Ascending aorta (tissue), 2 donors: ENCODE measurements at regions not wholly inside any gene's neighbourhood (a gene's known extent, or its start where the extent isn't known, plus 50 kb on each side); places are given as distances from the start of the nearest gene placed in this dataset.
A peak's percentile ranks its signal among the peaks of the same experiment; 100 is the strongest.

Source experiments
- DNase-seq, 2 donors: peaks; one replicate each; pipeline ENCODE4 v3.0.0-alpha.2; 2019; ENCODE audit warnings: low spot score in 2 of 2
- H3K27ac ChIP-seq, 2 donors: fragments of 200-600 bp; sonication (generic); one replicate each; pipeline ENCODE4 v1.5.1; 2016 to 2017; ENCODE audit warnings: mild to moderate bottlenecking in 1 of 2
- H3K27me3 ChIP-seq: fragments of 200-600 bp; sonication (generic); one replicate; pipeline ENCODE4 v1.5.1; 2017
- H3K36me3 ChIP-seq, 2 donors: fragments of 200-600 bp; sonication (generic); one replicate each; pipeline ENCODE4 v1.5.1; 2016
- H3K4me1 ChIP-seq, 2 donors: fragments of 200-600 bp; sonication (generic); one replicate each; pipeline ENCODE4 v1.5.1; 2016 to 2017; ENCODE audit warnings: mild to moderate bottlenecking in 1 of 2
- H3K4me3 ChIP-seq, 2 donors: fragments of 200-600 bp; sonication (generic); one replicate each; pipeline ENCODE4 v1.5.1; 2016 to 2017; ENCODE audit warnings: mild to moderate bottlenecking in 1 of 2
- H3K9me3 ChIP-seq, 2 donors: fragments of 200-600 bp; sonication (generic); one replicate each; pipeline ENCODE4 v1.5.1; 2016
- intact Hi-C: fragments of 100-400 bp; cut with DNase I; formaldehyde crosslinking; loops from one replicate; pipeline ENCODE4 v1.15.1; 2023
- TF ChIP-seq, protein P1 (sequence below), 3 experiments: fragments of 200-600 bp in 2 of 3; fragments of 450-650 bp in 1 of 3; sonication (generic) in 2 of 3; IDR thresholded peaks; one replicate each; pipeline ENCODE4 v1.5.1; 2016 to 2019; ENCODE audit warnings: antibody characterized with exemption in 3 of 3, mild to moderate bottlenecking in 1 of 3, moderate library complexity in 1 of 3

GRCh38 chr20:10920396-10920795 lies 246.6 kb upstream of the JAG1 start:
- intact Hi-C loops = loop anchor here (5.0 kb wide), 3 partner anchors 62 to 347 kb away; partner anchors contain the start of gene JAG1
- Histone ChIP-seq H3K27me3 (no peaks in the 10 kb centered on the region), H3K4me3 (no peak overlapping the region), H3K9me3 (no peaks in the 10 kb centered on the region), H3K36me3 (no peaks in the 10 kb centered on the region), H3K4me1 (peaks cover 0 to 19% of the 10 kb centered on the region in 2 donors), H3K27ac (peak overlapping the region; percentile 68 to 80)
- TF ChIP-seq, protein P1, sequence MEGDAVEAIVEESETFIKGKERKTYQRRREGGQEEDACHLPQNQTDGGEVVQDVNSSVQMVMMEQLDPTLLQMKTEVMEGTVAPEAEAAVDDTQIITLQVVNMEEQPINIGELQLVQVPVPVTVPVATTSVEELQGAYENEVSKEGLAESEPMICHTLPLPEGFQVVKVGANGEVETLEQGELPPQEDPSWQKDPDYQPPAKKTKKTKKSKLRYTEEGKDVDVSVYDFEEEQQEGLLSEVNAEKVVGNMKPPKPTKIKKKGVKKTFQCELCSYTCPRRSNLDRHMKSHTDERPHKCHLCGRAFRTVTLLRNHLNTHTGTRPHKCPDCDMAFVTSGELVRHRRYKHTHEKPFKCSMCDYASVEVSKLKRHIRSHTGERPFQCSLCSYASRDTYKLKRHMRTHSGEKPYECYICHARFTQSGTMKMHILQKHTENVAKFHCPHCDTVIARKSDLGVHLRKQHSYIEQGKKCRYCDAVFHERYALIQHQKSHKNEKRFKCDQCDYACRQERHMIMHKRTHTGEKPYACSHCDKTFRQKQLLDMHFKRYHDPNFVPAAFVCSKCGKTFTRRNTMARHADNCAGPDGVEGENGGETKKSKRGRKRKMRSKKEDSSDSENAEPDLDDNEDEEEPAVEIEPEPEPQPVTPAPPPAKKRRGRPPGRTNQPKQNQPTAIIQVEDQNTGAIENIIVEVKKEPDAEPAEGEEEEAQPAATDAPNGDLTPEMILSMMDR (IDR thresholded peaks at IDR 0.05) = no peak
- DNase-seq = no peak

DNA sequence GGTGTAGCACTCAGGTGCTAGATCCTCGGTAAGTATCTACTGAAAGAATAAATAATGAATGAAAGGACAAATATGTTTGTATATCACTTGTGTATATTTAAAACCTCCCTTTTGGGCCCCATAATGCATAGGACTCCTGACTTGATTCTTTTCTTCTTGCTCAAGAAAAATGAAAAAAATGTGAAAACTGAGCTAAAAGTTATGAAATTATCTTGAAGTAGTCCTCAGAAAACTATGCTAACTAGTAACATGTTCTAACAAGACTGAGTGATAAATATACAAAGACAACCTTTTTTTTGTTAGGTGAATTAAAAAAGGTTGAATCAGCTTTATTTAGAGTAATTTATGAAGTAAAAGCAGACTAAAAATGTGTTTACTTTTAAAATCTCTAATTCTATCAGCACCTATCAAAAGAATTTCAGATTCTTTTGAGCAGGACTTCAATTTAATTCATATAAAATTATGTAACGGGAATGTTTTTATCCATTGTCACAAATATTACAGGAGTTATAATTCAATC lies 247.8 kb upstream of the JAG1 start:
- H3K9me3 ChIP-seq = no peaks in the 10 kb centered on the region
- intact Hi-C loops = loop anchor here (5.0 kb wide), 3 partner anchors 61 to 346 kb away; partner anchors contain the start of gene JAG1
- no peaks in the 10 kb centered on the region for H3K27me3 ChIP-seq
- H3K4me3 ChIP-seq = no peak overlapping the region
- TF ChIP-seq, protein P1 (IDR thresholded peaks at IDR 0.05) = no peak
- no peaks in the 10 kb centered on the region for H3K36me3 ChIP-seq
- peaks cover 0 to 18% of the 10 kb centered on the region in 2 donors for H3K4me1 ChIP-seq
- DNase-seq = no peak
- H3K27ac ChIP-seq = no peak overlapping the region

DNA sequence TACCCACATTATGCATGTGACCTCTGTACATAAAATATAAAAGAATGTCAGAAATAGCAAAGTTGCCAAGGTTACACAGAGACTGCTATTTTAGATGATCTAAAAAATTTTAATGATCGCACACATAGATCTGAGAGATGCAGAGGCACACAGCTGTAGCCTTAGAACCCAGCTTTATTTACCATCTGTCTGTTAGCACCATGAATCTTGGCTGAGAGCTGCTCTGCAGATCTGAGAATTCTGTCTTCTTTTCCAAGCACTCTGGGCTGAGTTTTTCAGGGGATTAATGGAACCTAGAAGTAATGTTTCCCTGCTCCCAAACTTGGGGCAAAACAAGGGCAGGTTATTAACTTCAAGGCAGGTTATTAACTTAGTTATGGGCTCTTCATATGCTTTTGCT lies 248.7 kb upstream of the JAG1 start:
- Histone ChIP-seq H3K36me3 (no peaks in the 10 kb centered on the region), H3K9me3 (no peaks in the 10 kb centered on the region), H3K27me3 (no peaks in the 10 kb centered on the region), H3K27ac (peak overlapping the region in 1 of 2 donors; percentile 31), H3K4me1 (peaks cover 0 to 16% of the 10 kb centered on the region in 2 donors), H3K4me3 (no peak overlapping the region)
- DNase-seq = no peak
- TF ChIP-seq, protein P1 (IDR thresholded peaks at IDR 0.05) = no peak
- intact Hi-C loops = loop anchor here (5.0 kb wide), 3 partner anchors 60 to 345 kb away; partner anchors contain the start of gene JAG1

DNA sequence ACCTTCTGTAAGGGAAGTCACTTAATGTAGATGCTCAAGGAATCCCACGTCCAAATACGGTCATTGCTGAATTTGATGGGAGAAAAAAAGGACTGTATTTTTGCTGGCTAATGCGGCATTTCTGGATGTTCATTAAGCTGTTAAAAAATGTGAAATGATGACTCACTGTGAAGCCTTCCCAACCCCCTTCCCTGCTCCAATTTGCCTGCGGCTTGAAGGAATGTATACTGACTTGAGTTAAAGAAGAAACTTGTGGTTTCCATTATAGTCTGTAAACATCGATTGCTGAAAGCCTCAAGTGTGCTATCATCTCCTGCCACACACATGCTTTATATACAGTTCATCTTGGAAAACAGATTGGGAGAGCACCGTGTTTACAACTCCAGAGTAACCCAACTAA lies 249.1 kb upstream of the JAG1 start:
- no peak for DNase-seq
- Histone ChIP-seq H3K9me3 (no peaks in the 10 kb centered on the region), H3K4me3 (no peak overlapping the region), H3K27ac (peak overlapping the region in 1 of 2 donors; percentile 31), H3K36me3 (no peaks in the 10 kb centered on the region), H3K27me3 (no peaks in the 10 kb centered on the region), H3K4me1 (peaks cover 0 to 16% of the 10 kb centered on the region in 2 donors)
- TF ChIP-seq, protein P1 (IDR thresholded peaks at IDR 0.05) = no peak
- intact Hi-C loops = loop anchor here (5.0 kb wide), 3 partner anchors 59 to 344 kb away; partner anchors contain the start of gene JAG1

GRCh38 chr20:10924644-10925201 lies 250.9 kb upstream of the JAG1 start:
- Histone ChIP-seq H3K36me3 (no peaks in the 10 kb centered on the region), H3K27me3 (no peaks in the 10 kb centered on the region), H3K4me1 (peaks cover 0 to 14% of the 10 kb centered on the region in 2 donors), H3K4me3 (no peak overlapping the region), H3K27ac (no peak overlapping the region), H3K9me3 (no peaks in the 10 kb centered on the region)
- no peak for DNase-seq
- intact Hi-C loops = loop anchor here (5.0 kb wide), 3 partner anchors 58 to 343 kb away; partner anchors contain the start of gene JAG1
- TF ChIP-seq, protein P1 (IDR thresholded peaks at IDR 0.05) = no peak
